HEK293 (cell line): ENCODE measurements at regions not wholly inside any gene's neighbourhood (a gene's known extent, or its start where the extent isn't known, plus 50 kb on each side); places are given as distances from the start of the nearest gene placed in this dataset.
A peak's percentile ranks its signal among the peaks of the same experiment; 100 is the strongest.

Source experiments
- CTCF ChIA-PET: fragments of 350-600 bp; formaldehyde crosslinking; extraction: SDS; loops from one replicate; lab custom pipeline; 2021; ENCODE audit warnings: antibody characterized with exemption; lab: Yijun Ruan, JAX
- POLR2A ChIA-PET: fragments of 300-600 bp; formaldehyde crosslinking; extraction: SDS; loops from one replicate; lab custom pipeline; 2020; ENCODE audit warnings: antibody characterized with exemption, inconsistent platforms; lab: Yijun Ruan, JAX
- H3K27ac ChIP-seq: fragments of 200-500 bp; sonication (Bioruptor generic); 2 replicates; pipeline ENCODE4 v1.5.1; 2014; ENCODE audit warnings: low read depth, low read length, control low read depth, inconsistent platforms; ENCODE audit errors: extremely low read depth
- H3K36me3 ChIP-seq, 2 experiments: fragments of 200-500 bp in 1 of 2; sonication (Bioruptor generic) in 1 of 2; 1 replicate in 1 of 2; 2 replicates in 1 of 2; pipeline ENCODE4 v1.5.1; 2014 to 2017; ENCODE audit warnings: inconsistent platforms in 2 of 2, low read length in 2 of 2; ENCODE audit not compliant: control insufficient read depth in 2 of 2, insufficient read depth in 1 of 2
- H3K4me1 ChIP-seq: fragments of 200-500 bp; sonication (Bioruptor generic); 2 replicates; pipeline ENCODE4 v1.5.1; 2014; ENCODE audit warnings: mild to moderate bottlenecking, low read length, inconsistent platforms; ENCODE audit not compliant: control insufficient read depth, insufficient read depth
- H3K4me3 ChIP-seq: 2 replicates; pipeline ENCODE4 v1.5.1; 2011; ENCODE audit warnings: low read depth, mild to moderate bottlenecking, control low read depth, low read length, moderate library complexity
- H3K9me3 ChIP-seq: fragments of 200-500 bp; sonication (Bioruptor generic); 2 replicates; pipeline ENCODE4 v1.5.1; 2014; ENCODE audit warnings: low read depth, low read length, inconsistent platforms; ENCODE audit not compliant: control insufficient read depth, insufficient read depth
- IKZF3 ChIP-seq: fragments of 450-650 bp; IDR thresholded peaks from 2 replicates; pipeline ENCODE4 v1.5.0; 2018; ENCODE audit warnings: missing biosample characterization, mild to moderate bottlenecking, missing genetic modification characterization, moderate library complexity
- MYNN ChIP-seq: fragments of 450-650 bp; formaldehyde crosslinking; IDR thresholded peaks from 2 replicates; pipeline ENCODE4 v1.5.1; 2016; ENCODE audit warnings: missing biosample characterization, missing genetic modification characterization, borderline replicate concordance
- PRDM6 ChIP-seq: fragments of 450-650 bp; formaldehyde crosslinking; IDR thresholded peaks from 2 replicates; pipeline ENCODE4 v1.5.1; 2017; ENCODE audit warnings: missing biosample characterization, missing genetic modification characterization
- REST ChIP-seq: fragments of 450-650 bp; formaldehyde crosslinking; IDR thresholded peaks from 2 replicates; pipeline ENCODE4 v1.5.1; 2016; ENCODE audit warnings: missing biosample characterization, missing genetic modification characterization
- SETDB1 ChIP-seq: IDR thresholded peaks from one replicate; pipeline ENCODE4 v1.6.1; 2017; ENCODE audit warnings: mild to moderate bottlenecking, low read length, moderate library complexity, mixed read lengths; ENCODE audit not compliant: insufficient read length
- TRIM28 ChIP-seq: IDR thresholded peaks from 2 replicates; pipeline ENCODE4 v1.6.1; 2011; ENCODE audit warnings: low read length, control low read depth, borderline replicate concordance
- ZBTB48 ChIP-seq: fragments of 450-650 bp; formaldehyde crosslinking; IDR thresholded peaks from 2 replicates; pipeline ENCODE4 v1.5.1; 2016; ENCODE audit warnings: missing biosample characterization, missing genetic modification characterization
- ZEB2 ChIP-seq: fragments of 450-650 bp; formaldehyde crosslinking; IDR thresholded peaks from 2 replicates; pipeline ENCODE4 v1.5.1; 2016; ENCODE audit warnings: missing biosample characterization, missing genetic modification characterization
- ZFP37 ChIP-seq: fragments of 450-650 bp; formaldehyde crosslinking; IDR thresholded peaks from 2 replicates; pipeline ENCODE4 v1.5.1; 2016; ENCODE audit warnings: missing biosample characterization, missing genetic modification characterization
- ZNF138 ChIP-seq: fragments of 450-650 bp; formaldehyde crosslinking; IDR thresholded peaks from 2 replicates; pipeline ENCODE4 v1.5.1; 2016; ENCODE audit warnings: missing biosample characterization, missing genetic modification characterization, borderline replicate concordance
- ZNF146 ChIP-seq: fragments of 450-650 bp; formaldehyde crosslinking; IDR thresholded peaks from 2 replicates; pipeline ENCODE4 v1.5.1; 2016; ENCODE audit warnings: missing biosample characterization, missing genetic modification characterization
- ZNF148 ChIP-seq: fragments of 450-650 bp; formaldehyde crosslinking; IDR thresholded peaks from 2 replicates; pipeline ENCODE4 v1.5.0; 2017; ENCODE audit warnings: missing biosample characterization, missing genetic modification characterization, borderline replicate concordance
- ZNF155 ChIP-seq: fragments of 450-650 bp; formaldehyde crosslinking; IDR thresholded peaks from 2 replicates; pipeline ENCODE4 v1.5.1; 2016; ENCODE audit warnings: missing biosample characterization, missing genetic modification characterization
- ZNF202 ChIP-seq: fragments of 450-650 bp; formaldehyde crosslinking; IDR thresholded peaks from 2 replicates; pipeline ENCODE4 v1.5.1; 2016; ENCODE audit warnings: missing biosample characterization, missing genetic modification characterization, borderline replicate concordance
- ZNF211 ChIP-seq: fragments of 450-650 bp; formaldehyde crosslinking; IDR thresholded peaks from 2 replicates; pipeline ENCODE4 v1.5.1; 2016; ENCODE audit warnings: low read depth, missing biosample characterization, missing genetic modification characterization
- ZNF248 ChIP-seq: fragments of 450-650 bp; formaldehyde crosslinking; IDR thresholded peaks from 2 replicates; pipeline ENCODE4 v1.5.1; 2017; ENCODE audit warnings: missing biosample characterization, missing genetic modification characterization
- ZNF423 ChIP-seq: fragments of 450-650 bp; formaldehyde crosslinking; IDR thresholded peaks from 2 replicates; pipeline ENCODE4 v1.5.1; 2016; ENCODE audit warnings: missing biosample characterization, missing genetic modification characterization
- ZNF529 ChIP-seq: fragments of 450-650 bp; formaldehyde crosslinking; IDR thresholded peaks from 2 replicates; pipeline ENCODE4 v1.5.1; 2017; ENCODE audit warnings: missing genetic modification characterization, missing biosample characterization; ENCODE audit not compliant: insufficient replicate concordance
- ZNF544 ChIP-seq: fragments of 450-650 bp; formaldehyde crosslinking; IDR thresholded peaks from 2 replicates; pipeline ENCODE4 v1.5.0; 2017; ENCODE audit warnings: missing biosample characterization, missing genetic modification characterization
- ZNF658 ChIP-seq: fragments of 450-650 bp; formaldehyde crosslinking; IDR thresholded peaks from 2 replicates; pipeline ENCODE4; 2016; ENCODE audit warnings: missing biosample characterization, missing genetic modification characterization
- ZNF660 ChIP-seq: fragments of 450-650 bp; IDR thresholded peaks from 2 replicates; pipeline ENCODE4 v1.5.1; 2018; ENCODE audit warnings: missing biosample characterization, mild to moderate bottlenecking, missing genetic modification characterization
- ZNF704 ChIP-seq: fragments of 450-650 bp; formaldehyde crosslinking; IDR thresholded peaks from 2 replicates; pipeline ENCODE4 v1.5.1; 2016; ENCODE audit warnings: missing biosample characterization, missing genetic modification characterization
- ZNF76 ChIP-seq: fragments of 450-650 bp; formaldehyde crosslinking; IDR thresholded peaks from 2 replicates; pipeline ENCODE4; 2016; ENCODE audit warnings: low read depth, missing biosample characterization, missing genetic modification characterization, borderline replicate concordance
- ZXDB ChIP-seq: fragments of 450-650 bp; formaldehyde crosslinking; IDR thresholded peaks from 2 replicates; pipeline ENCODE4 v1.5.1; 2016; ENCODE audit warnings: missing biosample characterization, missing genetic modification characterization

- Histone ChIP-seq H3K4me3 (no peak overlapping the region), H3K4me1 (no peaks in the 10 kb centered on the region), H3K9me3 (no peaks in the 10 kb centered on the region), H3K36me3 (no peaks in the 10 kb centered on the region), H3K27ac (no peak overlapping the region)
- TF ChIP-seq REST (tag by site-specific recombination): no peak
- no peak for TF ChIP-seq TRIM28
- no peak for TF ChIP-seq MYNN
- no peak for TF ChIP-seq ZFP37 (tag by site-specific recombination)
- TF ChIP-seq SETDB1: no peak
- no peak for TF ChIP-seq ZNF76
- TF ChIP-seq IKZF3 (tag by site-specific recombination): no peak
- no peak for TF ChIP-seq ZNF423 (tag by site-specific recombination)
- TF ChIP-seq ZNF138: no peak
- no peak for TF ChIP-seq ZNF660 (tag by site-specific recombination)
- no peak for TF ChIP-seq ZBTB48 (tag by site-specific recombination)
- ChIA-PET CTCF (interaction anchor here (0.6 kb wide), 1 partner anchor 53 kb away, joined by 3 read pairs; no protein-coding TSS in a partner anchor), POLR2A (no interaction called here)
These were observed 165.9 kb downstream of the NRN1 start for GRCh38 chr6:5840734-5841390.

GRCh38 chr6:5838656-5839396 lies 167.9 kb downstream of the NRN1 start:
- no peaks in the 10 kb centered on the region for H3K9me3 ChIP-seq
- CTCF ChIA-PET: no interaction called here
- H3K4me3 ChIP-seq: no peak overlapping the region
- H3K4me1 ChIP-seq: no peaks in the 10 kb centered on the region
- no peaks in the 10 kb centered on the region for H3K36me3 ChIP-seq
- TF ChIP-seq ZNF202 (tag by site-specific recombination) (no peak), ZEB2 (tag by site-specific recombination) (peak; percentile 98), ZNF155 (tag by site-specific recombination) (no peak), ZNF704 (tag by site-specific recombination) (no peak), ZXDB (tag by site-specific recombination) (no peak)
- TF ChIP-seq, all 188 proteins: peak for 1
- POLR2A ChIA-PET: no interaction called here
- no peak overlapping the region for H3K27ac ChIP-seq

GRCh38 chr6:5837323-5837722 lies 169.4 kb downstream of the NRN1 start:
- Histone ChIP-seq H3K9me3 (no peaks in the 10 kb centered on the region), H3K4me1 (no peaks in the 10 kb centered on the region), H3K27ac (no peak overlapping the region), H3K4me3 (no peak overlapping the region), H3K36me3 (no peaks in the 10 kb centered on the region)
- ChIA-PET POLR2A (no interaction called here), CTCF (interaction anchor here (1.0 kb wide), 1 partner anchor 11 kb away, joined by 3 read pairs; no protein-coding TSS in a partner anchor)
- TF ChIP-seq ZNF146 (tag by site-specific recombination) (no peak), PRDM6 (no peak), ZNF211 (tag by site-specific recombination) (no peak), ZNF248 (tag by site-specific recombination) (no peak), ZNF658 (tag by site-specific recombination) (no peak), ZNF544 (tag by site-specific recombination) (no peak), ZNF148 (no peak), ZNF529 (tag by site-specific recombination) (no peak)
